Adrenal gland (tissue), 5 donors: ENCODE measurements at regions not wholly inside any gene's neighbourhood (a gene's known extent, or its start where the extent isn't known, plus 50 kb on each side); places are given as distances from the start of the nearest gene placed in this dataset.

Experiments
- POLR2A ChIP-seq, 2 donors: fragments of 450-650 bp; IDR thresholded peaks; one replicate each; pipeline ENCODE4 v1.6.1; 2017; ENCODE audit warnings: antibody characterized with exemption in 2 of 2, mild to moderate bottlenecking in 2 of 2, moderate library complexity in 1 of 2
- TF ChIP-seq, protein P1 (sequence below), 6 experiments: fragments of 450-650 bp in 4 of 6; fragments of 200-600 bp in 2 of 6; sonication (generic) in 1 of 6; IDR thresholded peaks; 1 replicate in 5 of 6; 2 replicates in 1 of 6; pipeline versions ENCODE4 v1.5.1 to v1.8.0; 2016 to 2021; ENCODE audit warnings: antibody characterized with exemption in 6 of 6, mild to moderate bottlenecking in 2 of 6, moderate library complexity in 1 of 6
- donor health status: DM: no; HTN: no; CAD: no.

DNA sequence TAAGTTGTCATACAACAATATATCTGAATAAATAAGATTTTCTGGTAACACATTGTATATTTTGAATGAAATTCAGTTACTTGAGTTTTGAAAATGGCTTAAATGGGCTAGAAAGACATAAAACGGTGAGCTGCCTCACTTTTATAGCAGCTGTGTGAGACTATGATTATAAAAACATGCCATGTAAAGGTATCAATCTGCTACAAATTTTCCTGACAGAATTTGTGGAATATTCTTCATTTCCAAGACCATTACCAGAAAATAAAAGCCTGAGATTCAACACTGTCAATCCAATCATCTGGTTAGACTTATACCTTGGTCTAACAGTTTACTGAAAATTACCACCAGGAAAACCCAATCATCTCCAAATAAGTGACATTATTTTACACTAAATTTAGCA, 181.1 kb downstream of the SPCS3 start:
- TF ChIP-seq, protein P1, sequence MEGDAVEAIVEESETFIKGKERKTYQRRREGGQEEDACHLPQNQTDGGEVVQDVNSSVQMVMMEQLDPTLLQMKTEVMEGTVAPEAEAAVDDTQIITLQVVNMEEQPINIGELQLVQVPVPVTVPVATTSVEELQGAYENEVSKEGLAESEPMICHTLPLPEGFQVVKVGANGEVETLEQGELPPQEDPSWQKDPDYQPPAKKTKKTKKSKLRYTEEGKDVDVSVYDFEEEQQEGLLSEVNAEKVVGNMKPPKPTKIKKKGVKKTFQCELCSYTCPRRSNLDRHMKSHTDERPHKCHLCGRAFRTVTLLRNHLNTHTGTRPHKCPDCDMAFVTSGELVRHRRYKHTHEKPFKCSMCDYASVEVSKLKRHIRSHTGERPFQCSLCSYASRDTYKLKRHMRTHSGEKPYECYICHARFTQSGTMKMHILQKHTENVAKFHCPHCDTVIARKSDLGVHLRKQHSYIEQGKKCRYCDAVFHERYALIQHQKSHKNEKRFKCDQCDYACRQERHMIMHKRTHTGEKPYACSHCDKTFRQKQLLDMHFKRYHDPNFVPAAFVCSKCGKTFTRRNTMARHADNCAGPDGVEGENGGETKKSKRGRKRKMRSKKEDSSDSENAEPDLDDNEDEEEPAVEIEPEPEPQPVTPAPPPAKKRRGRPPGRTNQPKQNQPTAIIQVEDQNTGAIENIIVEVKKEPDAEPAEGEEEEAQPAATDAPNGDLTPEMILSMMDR (IDR thresholded peaks at IDR 0.05) = no peak
- TF ChIP-seq POLR2A (IDR thresholded peaks at IDR 0.05) = no peak
